Brain microvascular endothelial cell (primary cell): ENCODE measurements at regions not wholly inside any gene's neighbourhood (a gene's known extent, or its start where the extent isn't known, plus 50 kb on each side); places are given as distances from the start of the nearest gene placed in this dataset.

Source experiments
- DNase-seq: peaks from one replicate; pipeline ENCODE4 v3.0.0-alpha.2; 2020
- H3K27ac ChIP-seq: fragments of 250-450 bp; sonication (Bioruptor Pico); 2 replicates; pipeline ENCODE4 v1.5.1; 2020; ENCODE audit warnings: mild to moderate bottlenecking, moderate library complexity
- H3K27me3 ChIP-seq: fragments of 250-450 bp; sonication (Bioruptor Pico); replicated peaks from 2 replicates; pipeline ENCODE4 v1.5.1; 2020; ENCODE audit warnings: mild to moderate bottlenecking
- H3K36me3 ChIP-seq: fragments of 250-450 bp; sonication (Bioruptor Pico); replicated peaks from 2 replicates; pipeline ENCODE4 v1.5.1; 2020; ENCODE audit warnings: mild to moderate bottlenecking
- H3K4me3 ChIP-seq: 2 replicates; pipeline ENCODE4 v1.5.1; 2011; ENCODE audit warnings: low read depth, mild to moderate bottlenecking, control low read depth, low read length, moderate library complexity
- in situ Hi-C: cut with HindIII; loops from 2 replicates; pipeline ENCODE4 v1.10.0; 2017; ENCODE audit warnings: low sequenced_read_pairs, low pct_ligation_motif_present
- TF ChIP-seq, protein P1 (sequence below): IDR thresholded peaks from 2 replicates; pipeline ENCODE4 v1.5.1; 2011; ENCODE audit warnings: low read depth, mild to moderate bottlenecking, moderate library complexity, low read length, control low read depth, inconsistent platforms; ENCODE audit errors: missing control alignments

DNA sequence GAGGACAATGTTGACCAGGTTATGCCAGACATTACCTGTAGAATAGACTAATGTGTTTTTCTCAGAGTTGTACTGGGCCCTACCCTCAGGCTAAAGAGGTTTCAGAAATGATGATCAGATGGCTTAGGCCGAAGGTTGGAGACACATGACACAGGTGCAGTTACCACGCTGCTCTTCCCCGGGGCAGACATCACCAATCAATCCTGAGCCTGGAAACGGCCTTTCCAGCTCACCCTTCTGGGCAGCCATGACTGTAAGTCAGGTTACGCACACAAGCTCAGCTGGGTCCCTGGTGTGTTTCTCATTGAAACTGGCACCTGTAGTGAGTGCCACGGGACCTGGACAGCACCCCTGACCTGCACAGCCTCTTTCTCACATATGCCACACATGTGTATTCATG, 299.3 kb downstream of the UQCRFS1 start:
- H3K27me3 ChIP-seq, result no peaks in the 10 kb centered on the region
- in situ Hi-C loops, result no loop called here
- DNase-seq, result no peak
- TF ChIP-seq, protein P1, sequence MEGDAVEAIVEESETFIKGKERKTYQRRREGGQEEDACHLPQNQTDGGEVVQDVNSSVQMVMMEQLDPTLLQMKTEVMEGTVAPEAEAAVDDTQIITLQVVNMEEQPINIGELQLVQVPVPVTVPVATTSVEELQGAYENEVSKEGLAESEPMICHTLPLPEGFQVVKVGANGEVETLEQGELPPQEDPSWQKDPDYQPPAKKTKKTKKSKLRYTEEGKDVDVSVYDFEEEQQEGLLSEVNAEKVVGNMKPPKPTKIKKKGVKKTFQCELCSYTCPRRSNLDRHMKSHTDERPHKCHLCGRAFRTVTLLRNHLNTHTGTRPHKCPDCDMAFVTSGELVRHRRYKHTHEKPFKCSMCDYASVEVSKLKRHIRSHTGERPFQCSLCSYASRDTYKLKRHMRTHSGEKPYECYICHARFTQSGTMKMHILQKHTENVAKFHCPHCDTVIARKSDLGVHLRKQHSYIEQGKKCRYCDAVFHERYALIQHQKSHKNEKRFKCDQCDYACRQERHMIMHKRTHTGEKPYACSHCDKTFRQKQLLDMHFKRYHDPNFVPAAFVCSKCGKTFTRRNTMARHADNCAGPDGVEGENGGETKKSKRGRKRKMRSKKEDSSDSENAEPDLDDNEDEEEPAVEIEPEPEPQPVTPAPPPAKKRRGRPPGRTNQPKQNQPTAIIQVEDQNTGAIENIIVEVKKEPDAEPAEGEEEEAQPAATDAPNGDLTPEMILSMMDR, result no peak
- no peak overlapping the region for H3K4me3 ChIP-seq
- no peaks in the 10 kb centered on the region for H3K36me3 ChIP-seq
- no peak overlapping the region for H3K27ac ChIP-seq

GRCh38 chr19:28908941-28909340, 304.0 kb downstream of the UQCRFS1 start:
- Histone ChIP-seq H3K36me3 (no peaks in the 10 kb centered on the region), H3K27ac (no peak overlapping the region), H3K27me3 (no peaks in the 10 kb centered on the region), H3K4me3 (no peak overlapping the region)
- in situ Hi-C loops, result no loop called here
- TF ChIP-seq, protein P1, result no peak
- DNase-seq, result no peak

GRCh38 chr19:28907534-28907933, 305.4 kb downstream of the UQCRFS1 start:
- Histone ChIP-seq H3K4me3 (no peak overlapping the region), H3K27me3 (no peaks in the 10 kb centered on the region), H3K36me3 (no peaks in the 10 kb centered on the region), H3K27ac (no peak overlapping the region)
- no peak for DNase-seq
- TF ChIP-seq, protein P1, result no peak
- in situ Hi-C loops, result no loop called here

- Histone ChIP-seq H3K36me3 (no peaks in the 10 kb centered on the region), H3K27me3 (no peaks in the 10 kb centered on the region), H3K4me3 (no peak overlapping the region), H3K27ac (no peak overlapping the region)
- in situ Hi-C loops, result no loop called here
- DNase-seq, result peak; percentile 68
- TF ChIP-seq, protein P1, result no peak
Measured at GRCh38 chr19:28905996-28906395, 307.0 kb downstream of the UQCRFS1 start.

DNA sequence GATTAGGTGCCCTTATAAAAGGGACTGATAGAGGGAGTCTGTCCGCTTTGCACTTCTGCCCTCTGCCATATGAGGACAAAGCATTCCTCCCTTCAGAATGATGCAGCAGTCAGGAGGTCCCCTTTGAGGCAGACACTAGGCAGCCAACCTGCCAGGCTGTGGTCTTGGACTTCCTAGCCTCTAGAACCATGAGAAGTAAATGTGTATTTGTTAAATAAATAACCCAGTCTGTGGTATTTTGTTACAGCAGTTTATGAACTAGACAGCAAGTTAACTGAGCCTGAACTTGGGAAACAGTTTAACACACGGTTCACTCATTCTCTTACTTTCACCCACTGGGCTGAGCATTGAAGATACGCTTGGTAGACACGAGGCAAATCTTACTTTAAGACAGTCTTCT, 313.2 kb downstream of the UQCRFS1 start:
- Histone ChIP-seq H3K4me3 (no peak overlapping the region), H3K36me3 (no peaks in the 10 kb centered on the region), H3K27me3 (no peaks in the 10 kb centered on the region), H3K27ac (no peak overlapping the region)
- TF ChIP-seq, protein P1, result no peak
- no peak for DNase-seq
- in situ Hi-C loops, result no loop called here

DNA sequence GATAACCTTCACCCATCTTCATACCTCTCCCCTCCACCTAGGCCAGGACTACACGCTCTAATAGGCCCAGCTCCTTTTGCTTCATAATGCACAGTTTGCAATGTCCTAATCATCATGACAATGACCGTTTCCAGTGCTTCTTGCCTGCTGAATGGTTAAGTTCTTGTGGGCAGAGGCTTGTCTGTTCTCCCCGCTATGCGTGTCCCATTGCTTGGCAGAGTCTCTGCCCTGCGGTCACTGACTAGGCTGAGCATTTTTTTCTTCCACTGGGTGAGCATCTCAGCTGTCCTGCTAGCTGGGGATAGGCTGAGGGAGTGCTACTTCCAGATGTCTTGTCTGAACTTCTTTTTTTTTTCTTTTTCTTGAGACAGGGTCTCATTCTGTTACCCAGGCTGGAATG, 314.7 kb downstream of the UQCRFS1 start:
- no peak for DNase-seq
- TF ChIP-seq, protein P1, result no peak
- in situ Hi-C loops, result no loop called here

More for the DNA sequence above, 314.7 kb downstream of the UQCRFS1 start:
- Histone ChIP-seq H3K4me3 (no peak overlapping the region), H3K27ac (no peak overlapping the region), H3K36me3 (no peaks in the 10 kb centered on the region), H3K27me3 (no peaks in the 10 kb centered on the region)
